Mucosa of rectum (tissue), 2 donors: ENCODE measurements at regions not wholly inside any gene's neighbourhood (a gene's known extent, or its start where the extent isn't known, plus 50 kb on each side); places are given as distances from the start of the nearest gene placed in this dataset.

ENCODE experiments used
- H3K27ac ChIP-seq, 2 donors: one replicate each; pipeline ENCODE4 v1.7.0; 2013; ENCODE audit warnings: inconsistent platforms in 2 of 2, low read depth in 2 of 2, low read length in 2 of 2
- H3K27me3 ChIP-seq, 2 donors: one replicate each; pipeline ENCODE4 v1.7.0; 2013; ENCODE audit warnings: low read length in 2 of 2; ENCODE audit not compliant: control insufficient read depth in 2 of 2, insufficient read depth in 2 of 2
- H3K36me3 ChIP-seq, 2 donors: one replicate each; pipeline ENCODE4 v1.7.0; 2013; ENCODE audit warnings: low read length in 2 of 2; ENCODE audit not compliant: control insufficient read depth in 2 of 2, insufficient read depth in 2 of 2
- H3K4me1 ChIP-seq, 2 donors: one replicate each; pipeline ENCODE4 v1.7.0; 2013; ENCODE audit warnings: low read length in 2 of 2, mild to moderate bottlenecking in 1 of 2; ENCODE audit not compliant: control insufficient read depth in 2 of 2, insufficient read depth in 2 of 2
- H3K4me3 ChIP-seq, 2 donors: one replicate each; pipeline ENCODE4 v1.7.0; 2013; ENCODE audit warnings: low read length in 2 of 2
- H3K9ac ChIP-seq, 2 donors: one replicate each; pipeline ENCODE4 v1.7.0; 2013; ENCODE audit warnings: low read length in 2 of 2, low read depth in 1 of 2, mild to moderate bottlenecking in 1 of 2
- H3K9me3 ChIP-seq, 2 donors: one replicate each; pipeline ENCODE4 v1.7.0; 2013; ENCODE audit warnings: low read length in 2 of 2; ENCODE audit not compliant: control insufficient read depth in 2 of 2
- donor health status: healthy.
- donor health status: Normal muscosa, but diverticular disease.

GRCh38 chr10:58050575-58050974 lies 217.1 kb downstream of the IPMK start:
- Histone ChIP-seq H3K27ac (no peak overlapping the region), H3K9me3 (no peaks in the 10 kb centered on the region), H3K4me3 (no peak overlapping the region), H3K36me3 (no peaks in the 10 kb centered on the region), H3K4me1 (no peaks in the 10 kb centered on the region), H3K27me3 (no peaks in the 10 kb centered on the region), H3K9ac (no peak overlapping the region)

- H3K36me3 ChIP-seq, result no peaks in the 10 kb centered on the region
- no peak overlapping the region for H3K4me3 ChIP-seq
- H3K27ac ChIP-seq, result no peak overlapping the region
- H3K9me3 ChIP-seq, result no peaks in the 10 kb centered on the region
- H3K4me1 ChIP-seq, result no peaks in the 10 kb centered on the region
- H3K27me3 ChIP-seq, result no peaks in the 10 kb centered on the region
- no peak overlapping the region for H3K9ac ChIP-seq
Observed at GRCh38 chr10:58048936-58049335, 218.8 kb downstream of the IPMK start.

- Histone ChIP-seq H3K36me3 (no peaks in the 10 kb centered on the region), H3K4me3 (no peak overlapping the region), H3K27ac (no peak overlapping the region), H3K9ac (no peak overlapping the region), H3K4me1 (no peaks in the 10 kb centered on the region), H3K9me3 (no peaks in the 10 kb centered on the region), H3K27me3 (no peaks in the 10 kb centered on the region)
Observed at GRCh38 chr10:58044072-58044471, 223.6 kb downstream of the IPMK start.

GRCh38 chr10:58041901-58042300 lies 225.8 kb downstream of the IPMK start:
- Histone ChIP-seq H3K27me3 (no peaks in the 10 kb centered on the region), H3K36me3 (no peaks in the 10 kb centered on the region), H3K4me3 (no peak overlapping the region), H3K27ac (no peak overlapping the region), H3K4me1 (no peaks in the 10 kb centered on the region), H3K9me3 (no peaks in the 10 kb centered on the region), H3K9ac (no peak overlapping the region)

GRCh38 chr10:58030208-58030607 lies 237.5 kb downstream of the IPMK start:
- H3K36me3 ChIP-seq, result no peaks in the 10 kb centered on the region
- no peak overlapping the region for H3K9ac ChIP-seq
- H3K27me3 ChIP-seq, result no peaks in the 10 kb centered on the region
- no peak overlapping the region for H3K27ac ChIP-seq
- no peak overlapping the region for H3K4me3 ChIP-seq
- no peaks in the 10 kb centered on the region for H3K4me1 ChIP-seq
- H3K9me3 ChIP-seq, result no peaks in the 10 kb centered on the region

- H3K9me3 ChIP-seq, result no peaks in the 10 kb centered on the region
- H3K9ac ChIP-seq, result no peak overlapping the region
- no peaks in the 10 kb centered on the region for H3K27me3 ChIP-seq
- H3K4me3 ChIP-seq, result no peak overlapping the region
- no peak overlapping the region for H3K27ac ChIP-seq
- H3K36me3 ChIP-seq, result no peaks in the 10 kb centered on the region
- H3K4me1 ChIP-seq, result no peaks in the 10 kb centered on the region
Observed at GRCh38 chr10:58028597-58029366, 238.9 kb downstream of the IPMK start.

- no peaks in the 10 kb centered on the region for H3K27me3 ChIP-seq
- no peaks in the 10 kb centered on the region for H3K9me3 ChIP-seq
- no peak overlapping the region for H3K27ac ChIP-seq
- H3K4me3 ChIP-seq, result no peak overlapping the region
- no peaks in the 10 kb centered on the region for H3K4me1 ChIP-seq
- H3K9ac ChIP-seq, result no peak overlapping the region
- H3K36me3 ChIP-seq, result no peaks in the 10 kb centered on the region
Observed at GRCh38 chr10:58027426-58027825, 240.3 kb downstream of the IPMK start.

GRCh38 chr10:58026036-58026435 lies 241.7 kb downstream of the IPMK start:
- no peaks in the 10 kb centered on the region for H3K4me1 ChIP-seq
- no peaks in the 10 kb centered on the region for H3K36me3 ChIP-seq
- no peak overlapping the region for H3K27ac ChIP-seq
- H3K4me3 ChIP-seq, result no peak overlapping the region
- H3K9me3 ChIP-seq, result peaks cover 0 to under 1% of the 10 kb centered on the region in 2 donors
- H3K27me3 ChIP-seq, result no peaks in the 10 kb centered on the region
- no peak overlapping the region for H3K9ac ChIP-seq

- H3K36me3 ChIP-seq, result no peaks in the 10 kb centered on the region
- H3K27ac ChIP-seq, result no peak overlapping the region
- H3K9ac ChIP-seq, result no peak overlapping the region
- H3K9me3 ChIP-seq, result peaks cover 0 to 2% of the 10 kb centered on the region in 2 donors
- H3K4me1 ChIP-seq, result no peaks in the 10 kb centered on the region
- H3K27me3 ChIP-seq, result no peaks in the 10 kb centered on the region
- H3K4me3 ChIP-seq, result no peak overlapping the region
Observed at GRCh38 chr10:58023341-58024073, 244.2 kb downstream of the IPMK start.

GRCh38 chr10:58019863-58020537 lies 247.7 kb downstream of the IPMK start:
- no peak overlapping the region for H3K4me3 ChIP-seq
- H3K36me3 ChIP-seq, result no peaks in the 10 kb centered on the region
- no peaks in the 10 kb centered on the region for H3K4me1 ChIP-seq
- no peaks in the 10 kb centered on the region for H3K27me3 ChIP-seq
- peaks cover 0 to 2% of the 10 kb centered on the region in 2 donors for H3K9me3 ChIP-seq
- no peak overlapping the region for H3K9ac ChIP-seq
- no peak overlapping the region for H3K27ac ChIP-seq
